ENCODE measurements at regions not wholly inside any gene's neighbourhood (a gene's known extent, or its start where the extent isn't known, plus 50 kb on each side); places are given as distances from the start of the nearest gene placed in this dataset.

DNA sequence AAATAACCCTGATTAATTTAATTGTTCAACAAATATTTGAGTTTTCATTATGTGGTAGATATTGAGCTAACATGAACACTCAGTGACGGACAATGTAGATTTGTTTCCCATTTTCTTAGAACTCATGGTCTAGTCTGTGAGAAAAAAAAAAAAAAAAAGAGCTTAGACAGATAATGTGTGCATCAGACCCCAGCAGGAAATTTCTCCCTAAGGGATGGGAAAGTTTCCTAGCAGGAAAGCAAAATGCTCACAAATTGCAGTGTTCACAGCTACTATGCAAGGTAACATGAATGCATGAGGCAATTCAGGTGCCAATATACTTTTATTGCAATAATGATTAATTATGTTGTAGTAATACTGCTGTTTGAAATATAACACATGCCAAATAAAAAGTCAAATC, 843.2 kb upstream of the SLIT2 start:
- DNase-seq (ENCODE audit: low read depth) = no peak

DNA sequence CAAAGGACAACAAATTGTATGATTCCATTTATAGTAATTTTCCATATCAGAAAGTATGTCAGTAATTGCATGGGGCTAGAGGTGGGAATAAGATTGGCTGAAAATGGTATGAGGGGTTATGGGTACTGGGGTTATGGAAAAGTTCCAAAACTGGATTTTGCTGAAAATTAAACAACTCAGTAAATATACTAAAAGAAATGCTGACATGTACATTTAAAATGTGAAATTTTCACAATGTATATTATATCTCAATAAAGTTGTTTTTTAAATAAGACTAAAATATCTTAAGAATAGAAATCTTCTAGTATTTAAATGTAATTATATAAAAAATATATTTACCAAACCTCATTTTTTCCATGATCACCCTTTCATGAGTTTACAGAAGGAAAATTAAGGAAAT, 844.9 kb upstream of the SLIT2 start:
- DNase-seq (ENCODE audit: low read depth) = no peak

DNA sequence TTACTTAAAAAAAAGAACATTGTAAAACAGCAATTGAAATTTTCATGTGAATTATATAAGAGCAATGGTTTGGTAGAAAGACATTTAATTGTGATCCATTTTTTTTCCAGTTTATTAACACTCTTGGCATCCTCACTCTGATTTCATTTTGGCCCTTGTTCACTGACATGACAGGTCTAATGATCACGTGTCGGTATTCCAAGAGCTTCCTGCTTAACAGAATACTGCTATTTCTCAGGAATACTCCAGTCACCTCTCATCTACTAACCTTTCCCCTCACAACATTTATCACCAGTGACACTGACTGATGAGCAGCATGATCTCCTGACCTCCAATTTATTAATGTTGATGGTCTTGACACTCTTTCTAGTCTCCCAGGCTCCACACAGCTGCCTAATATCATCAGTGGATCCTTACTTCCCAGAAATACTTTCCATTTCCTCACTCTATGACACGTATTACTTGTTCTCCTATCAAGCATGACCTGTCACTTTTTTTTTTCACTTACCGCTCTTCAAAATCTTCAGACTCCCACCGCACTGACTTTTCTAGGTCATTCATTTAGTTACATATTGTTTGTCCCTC, 847.8 kb upstream of the SLIT2 start:
- DNase-seq (ENCODE audit: low read depth) = no peak

DNA sequence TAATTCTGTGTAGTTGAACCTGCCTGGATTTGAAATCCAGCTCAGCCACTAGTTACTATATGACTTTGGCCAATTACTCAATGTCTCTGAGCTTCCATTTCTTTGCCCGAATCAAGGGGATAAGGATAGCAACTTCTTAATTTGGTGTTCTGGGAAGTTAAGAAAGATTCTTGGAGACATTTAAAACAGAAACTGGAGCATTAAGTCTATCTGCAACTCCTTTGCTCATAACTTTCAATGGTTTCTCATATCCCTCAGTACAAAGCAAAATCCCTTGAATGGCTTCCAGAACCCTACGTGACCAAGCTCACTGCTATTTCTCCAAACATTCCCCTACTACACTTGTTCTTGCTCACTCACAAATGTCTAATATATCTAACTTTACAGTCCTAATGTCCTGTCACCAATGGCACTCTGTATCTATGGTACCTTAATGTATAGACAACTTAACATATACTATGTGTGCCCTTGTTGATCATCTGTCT, 849.1 kb upstream of the SLIT2 start:
- DNase-seq (ENCODE audit: low read depth) = no peak

DNA sequence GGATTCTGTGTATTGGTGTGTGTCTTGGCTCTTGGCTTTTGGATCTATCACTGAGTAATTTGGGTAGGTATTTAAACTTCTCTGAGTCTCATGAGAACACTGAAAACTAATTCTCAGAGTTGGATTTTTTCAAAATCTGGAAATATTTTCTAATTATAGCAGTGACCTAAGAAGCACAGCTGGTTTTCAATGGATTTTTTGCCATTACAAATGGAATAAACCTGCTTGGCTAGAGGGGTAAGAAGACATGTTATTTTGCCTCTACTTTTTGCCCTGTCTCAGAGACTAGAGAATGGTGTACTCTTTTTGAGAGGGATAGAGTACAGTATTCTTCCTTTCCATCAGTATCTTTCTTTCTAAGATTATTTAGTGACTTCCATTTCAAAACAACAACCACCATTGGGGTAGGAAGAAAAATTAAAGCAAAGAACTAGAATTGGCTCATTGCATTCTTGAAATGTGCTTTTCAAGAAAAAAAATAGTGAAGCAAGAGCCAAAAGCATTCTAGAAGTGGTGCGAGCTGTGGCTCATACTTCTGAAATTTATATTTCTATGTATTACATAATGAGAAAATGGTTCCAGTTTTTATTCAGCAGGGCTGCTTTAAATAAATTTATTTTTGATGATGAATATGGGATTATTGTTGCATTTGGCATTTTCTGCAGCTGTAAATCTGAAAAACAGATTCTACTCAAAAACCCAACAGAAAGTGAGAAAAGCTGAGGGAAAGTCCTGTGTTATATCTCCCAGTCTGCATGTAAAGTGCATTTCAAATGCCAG, 850.2 kb upstream of the SLIT2 start:
- no peak for DNase-seq (ENCODE audit: low read depth)

DNA sequence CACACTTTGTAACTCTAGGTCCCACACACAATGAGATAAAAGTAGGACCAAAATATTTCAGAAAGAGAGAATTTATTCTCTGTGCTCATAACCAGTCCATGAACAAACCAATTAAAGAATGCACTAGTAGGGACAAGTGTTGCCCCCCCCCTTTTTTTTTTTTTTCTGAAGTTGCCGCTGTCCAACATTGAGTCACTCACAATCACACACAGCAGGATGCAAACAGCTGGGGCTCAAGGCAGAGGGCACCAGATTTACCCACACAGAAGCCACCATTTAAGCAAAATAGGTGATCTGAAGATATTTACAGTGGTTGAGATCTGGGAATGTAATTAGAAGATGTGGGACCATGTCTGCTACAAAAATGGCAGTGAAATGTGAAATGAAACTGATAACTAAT, 850.9 kb upstream of the SLIT2 start:
- no peak for DNase-seq (ENCODE audit: low read depth)

DNA sequence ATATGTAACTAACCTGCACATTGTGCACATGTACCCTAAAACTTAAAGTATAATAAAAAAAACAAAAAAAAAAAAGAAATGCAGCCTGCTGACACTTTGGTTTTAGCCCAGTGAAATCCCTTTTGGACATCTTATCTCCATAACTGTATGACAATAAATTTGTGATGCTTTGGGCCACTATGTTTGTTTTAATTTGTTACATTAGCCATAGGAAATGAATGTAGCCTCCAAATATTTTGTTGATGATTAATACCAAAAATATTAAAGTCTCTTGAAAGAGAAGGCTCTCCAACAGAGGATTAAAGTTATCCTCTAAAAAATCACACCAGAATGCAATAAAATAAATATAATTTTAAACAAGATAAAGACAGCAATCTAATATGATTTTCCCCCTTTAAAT, 852.7 kb upstream of the SLIT2 start:
- no peak for DNase-seq (ENCODE audit: low read depth)

DNA sequence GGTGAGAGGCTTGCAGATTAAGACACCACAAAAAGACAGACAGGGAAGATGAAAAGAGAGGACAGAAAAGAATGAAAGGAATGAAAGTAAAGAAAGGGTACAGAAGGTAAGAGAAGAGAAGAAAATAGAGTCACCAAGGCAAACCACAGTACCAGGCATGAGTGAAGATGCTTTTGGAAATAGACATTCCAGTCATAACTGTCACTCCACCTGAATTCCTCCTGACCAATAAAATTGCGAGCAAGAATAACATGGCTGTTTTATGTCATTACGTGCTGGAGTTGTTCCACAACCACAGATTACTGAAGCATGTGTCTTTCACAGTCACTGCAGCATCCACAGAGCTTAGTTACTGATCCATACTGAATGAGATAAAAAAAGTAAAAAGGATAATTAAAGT, 864.9 kb upstream of the SLIT2 start:
- no peak for DNase-seq (ENCODE audit: low read depth)

DNA sequence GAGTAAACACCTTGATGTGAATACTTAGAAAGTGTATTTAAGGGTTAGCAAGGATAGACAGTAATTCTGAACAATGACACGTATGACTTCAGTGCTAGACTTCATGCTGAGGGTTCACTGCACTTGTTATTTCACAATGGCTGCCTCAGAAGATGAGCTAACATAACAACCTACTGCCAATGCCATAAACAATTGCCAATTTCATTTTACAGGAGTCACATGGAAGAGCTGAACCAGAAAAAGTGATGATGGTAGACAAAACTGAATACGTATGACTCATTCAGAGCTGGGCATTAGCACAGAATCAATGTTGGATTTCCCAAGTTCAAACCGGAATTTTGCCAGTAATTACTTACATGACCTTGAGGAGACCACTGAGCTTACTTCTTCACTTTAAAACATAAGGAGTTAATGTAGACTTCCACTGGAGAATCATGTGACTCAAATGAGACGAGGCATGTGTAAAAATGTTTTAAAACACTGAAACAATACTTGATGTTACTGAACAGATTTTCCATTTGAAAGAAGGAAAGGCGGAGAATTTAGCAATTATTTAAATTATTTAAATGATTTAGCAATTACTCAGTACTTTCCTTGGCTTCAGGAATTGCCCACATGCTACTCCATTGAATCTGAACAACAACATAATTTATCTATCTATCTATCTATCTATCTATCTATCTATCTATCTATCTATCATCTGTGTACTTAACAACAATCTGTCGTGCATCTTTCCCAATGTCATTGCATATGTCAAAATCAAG, 868.5 kb upstream of the SLIT2 start:
- no peak for DNase-seq (ENCODE audit: low read depth)

DNA sequence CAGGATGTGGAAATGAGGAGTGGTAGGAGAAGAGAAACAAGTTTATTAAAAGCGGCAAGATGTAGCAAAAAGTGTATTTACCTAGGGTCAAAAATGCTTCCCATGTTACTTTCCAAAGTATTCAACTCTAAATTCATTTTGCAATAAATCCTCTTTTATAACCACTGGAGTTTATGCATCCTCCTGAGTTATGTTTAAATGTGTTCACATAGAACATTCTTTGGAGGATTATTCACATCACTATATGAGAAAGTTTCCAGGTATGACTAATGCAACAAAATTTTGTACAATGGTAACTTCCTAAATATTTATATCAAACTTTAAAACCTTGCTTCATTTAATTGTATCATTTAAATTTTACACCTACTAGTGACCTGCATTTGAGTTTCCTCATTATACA, 870.6 kb upstream of the SLIT2 start:
- no peak for DNase-seq (ENCODE audit: low read depth)

DNA sequence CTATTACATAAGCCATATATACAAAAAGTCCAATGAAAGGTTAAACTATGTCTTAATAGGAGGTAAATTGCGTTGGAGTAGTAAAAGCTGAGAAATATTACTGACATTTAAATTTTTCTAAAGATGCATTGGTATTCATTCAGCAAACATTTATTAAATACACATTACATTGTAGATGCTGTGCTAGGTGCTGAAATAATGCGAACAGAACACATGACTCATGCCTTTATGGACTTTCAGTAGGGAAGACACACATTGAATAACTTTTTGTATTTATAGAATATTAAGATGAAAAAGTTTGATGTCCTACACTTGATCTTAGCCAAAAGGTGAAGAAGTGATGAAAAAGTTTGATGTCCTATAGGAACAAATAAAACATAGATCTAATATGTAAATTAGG, 871.1 kb upstream of the SLIT2 start:
- DNase-seq (ENCODE audit: low read depth) = no peak

DNA sequence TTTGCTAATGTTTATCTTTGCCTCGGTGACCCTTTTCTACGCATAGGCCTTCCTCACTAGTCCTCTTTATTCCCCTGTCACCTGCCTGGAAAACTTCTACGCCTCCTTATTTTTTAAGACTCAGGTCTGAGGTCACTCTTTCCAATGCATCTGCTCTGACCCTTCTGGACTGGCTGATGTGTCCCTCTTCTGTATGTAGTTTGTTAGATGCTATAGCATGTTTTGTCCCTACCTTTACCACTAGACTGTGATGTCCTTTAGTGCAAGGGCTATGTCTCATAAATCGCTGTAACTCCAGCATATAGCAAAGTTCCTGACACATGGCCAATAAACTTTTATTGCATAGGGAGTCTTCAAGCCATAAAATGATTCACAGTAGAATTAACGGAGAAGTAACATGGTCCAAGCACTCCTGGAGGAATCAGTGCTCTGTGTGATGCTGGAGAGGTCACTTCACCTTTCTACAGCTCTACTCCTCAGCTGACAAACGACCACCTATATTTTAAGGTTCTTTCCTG, 872.5 kb upstream of the SLIT2 start:
- no peak for DNase-seq (ENCODE audit: low read depth)

DNA sequence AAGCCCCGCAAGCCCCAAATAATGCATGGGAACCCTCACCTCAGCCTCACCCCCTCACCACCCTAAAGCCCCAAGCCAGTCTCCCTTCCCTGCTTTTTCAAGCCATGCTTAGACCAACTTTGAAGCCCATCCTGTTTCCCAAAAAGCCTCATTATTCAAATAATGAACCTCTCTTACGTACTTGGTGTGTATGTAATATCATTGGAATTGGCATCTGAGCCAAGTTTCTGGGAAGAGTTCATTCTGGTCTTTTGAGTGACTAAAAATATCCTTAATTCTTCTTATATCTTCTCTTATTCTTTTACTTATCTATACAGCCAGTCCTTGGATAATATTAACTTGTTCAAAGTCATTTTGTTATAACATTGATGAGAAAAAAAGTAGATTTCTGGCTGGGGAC, 875.8 kb upstream of the SLIT2 start:
- DNase-seq (ENCODE audit: low read depth) = no peak

DNA sequence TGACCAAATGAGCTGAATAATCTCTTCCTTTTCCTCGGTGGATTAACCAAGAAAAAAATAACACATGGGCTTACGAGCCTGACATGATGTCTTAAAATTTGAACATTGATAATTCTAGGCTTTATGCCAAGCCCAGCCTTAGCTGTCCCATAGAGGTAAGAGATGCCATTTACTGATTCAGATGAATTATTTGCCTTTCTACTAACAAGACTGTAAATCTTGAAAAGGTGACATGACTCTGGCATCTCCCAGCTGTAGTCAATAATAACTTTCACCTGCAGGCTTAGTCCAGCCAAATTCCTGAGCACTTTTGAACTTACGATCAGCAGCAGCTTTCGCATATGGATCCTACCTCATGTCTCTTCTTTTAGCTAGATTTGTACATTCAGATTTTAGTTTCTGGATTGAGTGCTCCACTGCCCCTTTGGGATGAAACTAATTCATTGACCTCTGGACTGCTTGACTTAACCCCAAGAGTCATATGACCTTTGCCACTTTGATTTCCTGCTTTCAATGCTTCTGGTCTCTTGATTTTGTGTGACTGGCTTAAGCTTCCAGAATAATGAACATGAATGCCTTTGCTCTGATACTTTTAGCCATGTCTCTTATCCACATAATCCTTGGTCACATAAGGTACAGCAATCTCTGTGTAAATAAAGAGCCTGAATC, 876.4 kb upstream of the SLIT2 start:
- DNase-seq (ENCODE audit: low read depth) = no peak

DNA sequence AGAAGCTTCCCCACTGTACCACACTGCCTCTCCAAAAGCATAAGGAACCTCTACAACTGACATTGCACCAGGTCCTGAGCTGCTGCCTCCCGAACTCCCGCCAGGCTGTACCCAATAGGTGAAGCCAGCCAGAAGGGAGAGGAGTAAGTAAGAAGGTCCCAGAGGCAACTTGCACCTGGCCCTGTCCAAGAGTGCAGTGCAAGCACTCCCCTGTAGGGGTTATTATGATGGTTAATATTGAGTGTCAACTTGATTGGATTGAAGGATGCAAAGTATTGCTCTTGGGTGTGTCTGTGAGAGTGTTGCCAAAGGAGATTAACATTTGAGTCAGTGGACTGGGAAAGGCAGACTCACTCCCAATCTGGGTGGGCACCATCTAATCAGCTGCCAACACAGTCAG, 879.3 kb upstream of the SLIT2 start:
- DNase-seq (ENCODE audit: low read depth) = no peak

DNA sequence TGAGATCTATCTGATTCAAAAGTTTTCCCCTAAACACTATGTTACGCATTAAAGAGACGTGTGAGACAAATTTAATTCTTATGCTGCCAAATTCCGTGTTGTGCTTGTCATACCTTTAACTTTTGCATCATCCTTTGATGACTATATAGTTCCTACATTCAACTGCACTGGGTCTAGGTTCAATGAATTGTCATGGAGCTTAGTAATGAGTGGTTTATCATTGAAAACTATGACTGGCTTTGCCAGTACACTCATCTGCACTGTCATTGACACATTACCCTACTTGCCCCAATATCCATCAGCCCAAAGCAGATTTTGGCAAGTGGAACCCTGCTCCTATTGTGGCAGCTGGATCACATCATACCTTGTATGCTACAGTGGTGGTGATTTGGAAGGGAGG, 882.9 kb upstream of the SLIT2 start:
- DNase-seq (ENCODE audit: low read depth) = no peak

DNA sequence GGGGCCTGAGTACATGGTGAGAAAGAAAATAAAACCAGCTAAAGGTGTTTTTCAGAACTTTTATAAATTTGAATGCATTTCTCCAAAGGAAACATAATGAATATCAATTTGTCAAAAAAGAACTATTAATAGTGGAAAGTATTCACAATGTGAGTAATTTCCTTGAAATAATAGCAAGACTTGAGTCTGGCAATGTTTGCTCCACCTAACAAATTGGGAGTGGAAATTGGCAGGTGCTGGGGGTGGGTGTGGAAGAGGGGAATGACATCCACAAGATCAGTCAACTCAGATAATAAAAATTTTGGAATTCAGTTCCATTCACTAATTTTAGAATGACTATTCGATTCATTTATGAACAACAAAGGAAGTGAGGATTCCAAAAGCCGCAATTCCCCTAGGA, 884.8 kb upstream of the SLIT2 start:
- DNase-seq (ENCODE audit: low read depth) = no peak

DNA sequence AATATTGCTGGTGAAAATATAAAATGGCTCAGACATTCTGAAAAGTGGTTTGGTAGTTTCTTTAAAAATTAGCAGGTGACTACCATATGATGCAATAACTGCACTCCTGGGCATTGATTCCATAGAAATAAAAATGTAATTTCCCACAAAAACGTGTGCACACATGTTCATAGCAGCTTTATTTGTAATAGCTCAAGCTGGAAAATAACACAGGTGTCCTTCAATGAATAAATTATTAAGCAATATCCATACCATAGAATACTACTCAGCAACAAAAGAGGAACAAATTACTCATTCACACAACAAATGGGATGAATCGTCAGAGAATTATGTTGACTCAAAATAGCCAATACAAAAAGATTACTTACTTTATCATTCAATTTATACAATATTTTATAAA, 893.7 kb upstream of the SLIT2 start:
- DNase-seq (ENCODE audit: low read depth) = no peak

DNA sequence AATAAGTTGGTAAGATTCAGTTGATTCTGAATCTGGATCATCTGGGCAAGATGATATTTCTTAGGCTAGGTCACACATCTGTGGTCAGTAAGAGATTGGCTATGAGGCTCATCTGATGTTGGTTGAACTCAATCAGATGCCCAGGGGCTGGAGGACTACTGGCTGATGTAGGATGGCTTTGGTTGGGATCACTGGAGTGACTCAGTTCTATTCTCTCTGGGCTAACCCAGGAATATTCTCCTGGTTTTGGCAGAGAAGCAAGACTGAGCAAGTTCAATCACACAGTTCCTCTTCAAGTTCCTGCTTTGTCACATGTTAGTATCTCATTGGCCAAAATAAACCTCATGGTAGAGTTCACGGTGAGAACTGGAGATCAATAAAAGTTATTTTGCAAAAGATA, 902.3 kb upstream of the SLIT2 start:
- DNase-seq (ENCODE audit: low read depth) = no peak

DNA sequence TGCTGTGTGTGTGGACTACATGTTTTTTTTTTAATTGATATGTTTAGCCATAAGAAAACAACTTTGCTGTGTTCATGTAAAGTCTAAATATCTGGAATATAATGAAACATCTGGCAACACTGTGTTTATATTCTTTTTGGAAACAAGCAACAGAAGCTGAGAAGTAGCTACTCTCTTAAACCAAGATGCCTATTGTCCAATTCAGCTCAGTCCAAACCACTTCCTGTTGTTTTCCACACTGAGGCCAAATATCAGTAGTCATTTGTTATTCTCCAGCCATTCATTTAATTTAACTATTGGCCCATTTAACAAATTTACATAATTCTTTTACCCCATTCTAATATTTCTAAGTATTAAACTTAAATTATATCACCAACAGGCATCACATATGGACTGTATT, 903.0 kb upstream of the SLIT2 start:
- DNase-seq (ENCODE audit: low read depth) = no peak

DNA sequence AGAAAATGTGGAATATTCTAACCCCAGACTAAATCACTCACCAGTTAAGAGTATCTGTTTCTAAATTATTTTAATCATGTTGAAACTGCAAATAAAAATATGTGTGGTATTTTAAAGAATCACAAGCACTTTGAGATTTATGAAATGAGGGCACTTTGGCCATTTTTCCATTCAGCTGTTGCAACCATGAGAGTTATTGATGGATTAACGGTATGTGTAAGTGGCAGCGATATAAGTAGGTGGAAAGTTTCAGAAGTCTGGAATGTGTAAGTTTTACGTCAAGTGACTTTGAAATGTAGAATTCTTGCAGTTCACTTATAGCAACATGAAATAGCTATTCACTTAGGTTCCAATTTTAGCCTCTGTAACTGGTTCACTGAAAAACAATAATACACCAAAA, 905.1 kb upstream of the SLIT2 start:
- DNase-seq (ENCODE audit: low read depth) = no peak

DNA sequence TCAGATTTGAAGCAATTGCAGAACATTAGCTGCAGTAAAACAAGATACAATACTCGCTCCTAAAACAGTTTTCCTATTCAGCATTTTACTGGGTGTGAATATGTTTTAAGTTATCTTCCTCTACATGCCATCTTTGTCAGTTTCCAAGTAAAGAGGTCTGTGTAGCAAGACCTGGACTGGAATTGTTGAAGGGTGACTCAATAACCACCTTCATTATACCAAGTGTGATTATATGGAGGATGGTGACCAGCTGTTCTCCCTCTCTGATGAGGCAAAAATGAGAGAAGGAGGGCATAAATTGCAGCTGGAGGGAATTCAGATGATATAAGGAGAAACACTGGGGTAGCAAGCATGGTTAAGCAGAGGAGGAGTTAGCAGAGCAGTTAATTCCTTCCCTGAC, 922.1 kb upstream of the SLIT2 start:
- DNase-seq (ENCODE audit: low read depth) = no peak

DNA sequence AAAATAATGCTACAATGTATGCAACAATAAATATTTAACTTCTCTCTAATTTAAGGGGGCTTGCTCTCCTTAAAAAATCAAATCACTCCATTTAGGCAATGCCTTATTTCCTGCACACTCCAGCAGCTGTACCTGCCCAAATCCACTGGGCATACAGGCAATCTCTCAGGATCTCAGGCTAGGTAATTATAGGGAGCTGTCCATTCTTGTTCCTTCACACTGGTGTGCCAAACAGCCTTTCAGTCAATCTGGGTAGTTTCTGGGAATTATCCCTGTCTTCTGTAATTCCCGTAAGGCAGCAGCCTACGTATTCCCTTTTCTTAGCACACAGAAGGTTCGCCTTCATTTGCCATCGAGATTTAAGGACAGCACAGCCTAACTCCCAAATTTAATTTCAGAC, 922.6 kb upstream of the SLIT2 start:
- DNase-seq (ENCODE audit: low read depth) = no peak
